HG02840 (cell line): ENCODE measurements at regions not wholly inside any gene's neighbourhood (a gene's known extent, or its start where the extent isn't known, plus 50 kb on each side); places are given as distances from the start of the nearest gene placed in this dataset.

Experiments
- ATAC-seq: cut with Tn5 transposase; IDR thresholded peaks from one replicate; pipeline ENCODE4 v1.9.1; 2021; ENCODE audit warnings: mild to moderate bottlenecking, moderate library complexity, moderate number of reproducible peaks; ENCODE audit not compliant: unreplicated experiment, low FRiP score

- no peak for ATAC-seq
These were observed 1043.9 kb upstream of the POU3F3 start for GRCh38 chr2:103809941-103810441.

DNA sequence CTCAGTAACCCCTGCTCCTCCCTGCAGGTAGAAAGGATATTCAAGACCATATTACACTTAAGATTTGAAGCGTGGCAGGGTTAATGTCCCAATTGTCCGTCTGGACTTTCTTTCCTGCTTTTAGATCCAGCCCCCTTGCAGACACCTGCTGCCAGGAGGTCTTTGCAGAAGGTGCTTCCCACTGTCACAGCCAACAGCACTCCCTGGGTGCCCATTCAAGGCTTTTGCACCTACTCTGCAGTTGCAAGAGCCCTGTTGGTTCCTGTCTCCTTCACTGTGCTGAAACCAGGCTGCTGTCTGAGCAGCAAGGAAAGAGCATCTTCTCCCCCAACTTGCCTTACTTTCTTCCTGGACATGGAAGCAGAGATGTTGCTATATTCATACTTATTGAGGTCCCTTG lies 1043.0 kb upstream of the POU3F3 start:
- ATAC-seq: no peak

DNA sequence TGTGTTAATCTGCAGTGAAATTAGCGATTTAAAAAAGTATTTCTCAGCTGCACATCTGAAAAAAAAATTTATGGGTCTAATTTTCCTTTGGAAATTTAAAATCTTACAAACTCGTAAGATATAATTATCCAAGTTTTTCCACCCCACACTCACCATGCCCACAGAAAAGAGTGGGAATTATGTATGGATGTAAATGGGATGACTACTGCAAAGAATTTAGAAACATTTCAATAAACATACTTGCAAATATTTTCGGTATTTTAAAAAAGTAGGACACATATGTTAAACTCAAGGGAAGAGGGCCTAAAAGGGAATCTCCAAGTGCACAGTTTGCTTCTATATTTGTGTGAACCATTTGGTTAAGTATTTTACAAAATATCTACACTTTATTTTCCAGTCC lies 1039.9 kb upstream of the POU3F3 start:
- ATAC-seq: no peak

DNA sequence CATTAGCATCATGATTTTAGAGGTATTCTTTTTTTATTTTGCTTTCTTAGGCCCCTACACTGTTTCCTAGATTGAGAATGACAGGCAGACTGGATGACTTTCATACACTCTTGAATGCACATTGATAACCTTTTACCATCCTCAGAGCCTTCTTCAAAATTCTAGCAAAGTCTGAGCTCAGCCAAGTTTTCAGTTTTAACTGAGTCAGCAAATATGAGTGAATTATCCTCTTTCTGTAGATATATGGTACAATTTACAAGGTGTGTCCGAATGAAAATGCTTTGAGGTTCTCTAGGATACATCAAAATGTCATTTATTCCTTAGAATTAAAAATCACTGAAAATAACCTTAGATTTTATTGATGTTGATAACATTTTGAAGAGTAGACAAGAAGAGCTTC lies 1038.2 kb upstream of the POU3F3 start:
- no peak for ATAC-seq

- no peak for ATAC-seq
These were observed 1036.2 kb upstream of the POU3F3 start for GRCh38 chr2:103817746-103818145.

DNA sequence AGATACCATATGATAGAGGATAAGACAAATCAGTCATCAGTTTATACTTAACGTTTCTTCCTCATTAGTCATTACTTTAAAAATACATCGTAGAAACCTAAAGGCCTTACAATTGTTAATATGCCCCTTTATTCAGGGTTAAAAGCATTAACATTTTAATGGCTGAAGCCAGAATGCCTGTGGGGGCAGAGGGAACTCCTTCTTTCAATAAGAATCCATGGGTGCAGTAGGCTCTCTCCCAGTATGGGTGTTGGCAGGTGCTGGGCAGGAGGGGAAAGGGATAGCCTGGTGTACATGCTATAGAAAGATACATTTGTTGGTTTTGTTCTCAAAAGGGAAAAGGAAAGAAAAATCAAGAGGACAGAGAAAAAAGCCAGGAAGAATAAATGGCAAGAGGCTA lies 1035.7 kb upstream of the POU3F3 start:
- ATAC-seq: no peak

DNA sequence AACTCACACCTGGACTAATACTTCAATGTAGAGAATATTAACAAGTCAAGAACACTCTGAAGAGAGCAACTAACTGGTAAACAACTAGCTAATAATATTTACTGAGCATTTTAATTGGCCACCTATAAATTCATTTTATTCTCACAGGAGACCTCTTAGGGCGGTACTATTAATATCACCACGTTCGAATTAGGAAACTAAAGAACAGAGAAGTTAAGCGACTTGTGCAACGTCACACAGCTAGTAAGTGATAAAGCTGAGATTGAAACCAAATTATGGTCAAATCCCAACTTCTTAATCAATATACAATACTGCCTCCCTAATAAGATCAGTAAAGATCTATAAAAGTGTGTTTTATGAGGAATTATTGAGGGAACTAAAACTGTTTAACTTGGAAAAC lies 1034.3 kb upstream of the POU3F3 start:
- no peak for ATAC-seq

GRCh38 chr2:103823847-103824246 lies 1030.1 kb upstream of the POU3F3 start:
- ATAC-seq: no peak

DNA sequence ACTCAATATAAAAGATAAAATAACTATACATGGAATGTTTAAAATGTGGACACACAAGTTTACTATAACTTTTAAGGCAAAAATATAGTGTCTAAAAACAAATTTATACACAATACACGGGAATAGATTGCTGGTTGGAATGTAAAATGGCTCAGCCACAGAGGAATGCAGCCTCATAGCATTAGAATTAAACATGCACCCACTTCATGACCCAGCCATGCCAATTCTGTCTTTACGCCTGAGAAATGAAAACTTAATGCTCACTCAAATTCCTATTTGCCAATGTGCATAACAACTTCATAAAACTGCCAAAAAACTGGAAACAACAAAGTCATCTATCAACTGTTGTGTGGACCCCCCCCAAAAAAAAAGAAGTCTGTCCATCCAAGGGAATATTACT lies 1006.6 kb upstream of the POU3F3 start:
- ATAC-seq: no peak

- no peak for ATAC-seq
These were observed 994.7 kb upstream of the POU3F3 start for GRCh38 chr2:103859238-103859637.

GRCh38 chr2:103860016-103860415 lies 993.9 kb upstream of the POU3F3 start:
- ATAC-seq: no peak

GRCh38 chr2:103868396-103868795 lies 985.5 kb upstream of the POU3F3 start:
- no peak for ATAC-seq

DNA sequence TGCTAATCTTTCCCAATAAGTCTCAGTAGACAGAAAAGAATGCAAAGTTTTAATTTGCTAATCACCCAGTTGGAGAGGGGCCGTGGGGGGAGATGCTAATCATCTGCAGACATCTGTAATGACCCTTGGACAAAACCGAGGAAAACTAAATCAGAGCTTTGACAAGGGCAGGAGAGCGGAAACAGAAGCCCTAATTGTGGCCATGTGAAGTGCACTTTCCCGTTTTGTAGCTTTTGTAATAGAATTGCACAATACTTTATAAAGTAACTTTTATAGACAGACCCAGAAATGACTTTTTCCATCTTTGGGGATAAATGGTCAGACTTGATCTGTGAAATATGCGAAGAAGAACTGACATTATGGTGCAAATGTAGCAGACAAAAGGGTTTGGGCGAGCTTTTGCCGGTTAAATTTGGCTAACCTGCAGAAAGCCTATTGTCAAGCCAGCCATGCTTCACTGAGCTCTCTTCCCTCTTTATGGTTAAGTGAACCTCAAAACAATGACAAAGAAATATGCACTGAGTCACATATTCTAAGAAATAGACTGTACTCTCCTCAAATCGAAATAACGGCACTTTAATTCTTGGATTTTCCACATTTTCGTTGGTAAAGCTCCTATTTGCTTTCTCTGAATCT lies 980.1 kb upstream of the POU3F3 start:
- no peak for ATAC-seq

DNA sequence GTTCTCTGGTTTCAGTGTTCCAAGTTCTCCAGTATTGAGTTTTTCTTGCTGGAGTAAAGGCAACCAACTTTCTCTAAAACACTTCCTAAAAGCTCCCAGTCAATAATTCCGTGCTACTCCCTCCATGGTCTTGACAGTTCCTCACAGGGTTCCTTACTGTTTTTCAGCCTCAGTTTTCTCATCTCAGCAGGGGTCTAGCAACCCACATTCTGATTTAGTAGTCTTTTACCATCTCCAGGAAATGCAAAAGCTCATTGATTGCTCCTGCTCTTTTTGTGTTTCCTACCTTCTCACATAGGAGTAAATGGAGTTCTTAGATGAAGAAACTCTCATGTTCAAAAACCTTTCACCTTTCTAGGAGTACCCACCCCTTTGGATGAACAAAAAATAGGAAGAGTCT lies 978.8 kb upstream of the POU3F3 start:
- no peak for ATAC-seq

DNA sequence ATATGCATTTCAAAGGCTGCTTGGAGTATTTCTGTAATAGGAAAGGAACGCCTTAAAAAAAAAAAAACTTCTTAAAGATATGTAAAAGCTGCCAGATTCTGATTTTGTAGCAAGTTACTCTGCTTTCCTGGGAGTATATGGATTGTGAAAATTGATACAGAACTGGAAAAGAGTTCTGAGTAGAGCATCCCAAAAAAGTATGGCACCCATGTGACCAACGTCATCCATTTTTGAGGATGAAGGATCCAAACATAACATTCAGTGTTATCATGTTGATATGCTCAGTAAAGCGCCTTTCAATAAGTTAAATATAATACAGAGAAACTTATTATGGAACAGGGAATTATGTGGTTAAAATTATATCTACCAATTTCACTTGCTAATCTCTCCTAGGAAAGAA lies 978.4 kb upstream of the POU3F3 start:
- no peak for ATAC-seq

DNA sequence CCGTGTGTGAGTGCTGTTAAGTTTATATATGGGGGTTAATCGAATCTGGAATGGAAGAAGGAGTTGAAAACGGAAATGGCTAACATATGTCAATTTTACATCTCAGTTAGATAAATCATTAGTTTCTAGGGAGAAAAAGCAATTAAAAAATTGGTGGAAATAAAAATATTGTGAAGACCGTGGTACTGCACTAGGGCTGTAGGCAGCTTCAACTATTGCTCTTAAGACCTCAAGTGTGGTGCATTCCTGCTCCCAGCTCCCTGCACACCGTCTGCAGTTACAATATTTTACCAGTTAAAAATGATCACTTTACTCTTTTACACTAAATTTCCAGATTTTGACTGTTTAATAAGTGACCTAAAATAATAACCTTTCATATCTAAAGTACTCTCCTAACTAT lies 977.3 kb upstream of the POU3F3 start:
- no peak for ATAC-seq

- no peak for ATAC-seq
These were observed 974.8 kb upstream of the POU3F3 start for GRCh38 chr2:103879101-103879500.

DNA sequence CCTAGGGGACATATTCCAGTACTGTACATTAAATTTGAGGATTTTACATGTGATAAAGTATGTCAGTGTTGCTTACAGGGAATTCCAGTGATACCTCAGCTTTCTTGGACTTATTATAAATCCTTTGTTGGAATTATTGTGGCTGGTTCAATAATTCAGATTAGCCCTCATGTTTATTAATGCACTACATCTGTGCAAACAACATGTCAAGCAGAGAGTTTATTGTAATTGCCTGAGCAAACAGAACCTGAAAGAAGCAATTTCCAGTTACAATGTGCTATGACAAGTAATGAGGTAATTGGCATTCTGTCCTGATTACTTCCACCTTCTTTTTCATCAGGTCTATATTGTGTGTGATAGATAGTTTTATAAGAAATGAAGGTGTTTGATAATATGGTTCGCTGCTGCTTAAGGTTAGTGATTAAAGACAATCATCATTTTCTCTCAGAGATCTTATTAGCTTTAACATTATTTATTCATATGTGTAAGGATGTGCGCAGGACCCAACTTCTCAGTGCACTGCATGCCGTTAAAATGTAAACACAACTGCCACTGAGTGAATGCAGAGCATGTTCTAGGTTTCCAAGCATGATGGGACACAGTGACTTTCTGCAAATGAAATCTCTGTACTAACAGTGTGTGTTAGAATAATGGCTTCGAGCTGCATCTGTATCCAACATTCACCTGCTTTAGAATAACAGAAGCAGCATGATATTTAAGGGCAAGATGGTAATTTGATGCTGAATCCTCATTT lies 973.7 kb upstream of the POU3F3 start:
- ATAC-seq: no peak

- ATAC-seq: no peak
These were observed 966.3 kb upstream of the POU3F3 start for GRCh38 chr2:103887625-103888024.

DNA sequence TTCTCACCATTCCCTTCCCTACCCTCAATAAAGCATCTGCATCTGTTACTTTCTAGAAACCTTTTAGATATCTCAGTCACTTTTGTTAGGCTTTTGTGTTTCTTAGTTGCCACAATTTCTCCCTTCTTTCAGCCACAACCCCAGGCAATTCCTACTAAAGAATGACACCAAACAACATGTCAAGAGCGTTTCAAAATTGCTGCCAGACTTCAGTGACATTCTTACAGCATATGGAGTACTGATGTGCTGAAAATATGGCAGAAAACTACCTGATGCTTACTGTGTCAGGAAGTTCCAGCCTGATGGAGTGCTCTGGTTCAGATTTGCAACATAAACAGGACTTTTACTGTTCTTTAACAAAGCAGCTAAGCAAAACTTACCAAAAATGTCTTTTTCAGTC lies 957.7 kb upstream of the POU3F3 start:
- ATAC-seq: no peak

DNA sequence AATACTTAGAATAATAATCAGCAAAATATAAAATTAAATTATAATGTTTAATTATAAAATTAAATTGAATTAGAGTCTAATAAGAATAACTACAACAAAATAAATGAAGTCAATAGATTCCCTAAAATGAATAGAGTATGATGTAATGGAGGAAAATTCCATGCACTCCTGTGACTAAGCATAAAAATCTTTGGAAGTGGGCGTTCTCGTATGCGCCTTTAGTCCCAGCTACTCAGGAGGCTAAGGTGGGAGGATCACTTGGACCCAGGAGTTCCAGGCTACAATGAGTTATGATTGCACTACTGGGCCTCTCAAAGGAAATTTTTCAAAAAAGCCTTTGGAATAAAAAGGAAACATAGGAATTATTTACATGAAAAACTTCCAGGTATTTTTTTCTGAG lies 955.4 kb upstream of the POU3F3 start:
- no peak for ATAC-seq

DNA sequence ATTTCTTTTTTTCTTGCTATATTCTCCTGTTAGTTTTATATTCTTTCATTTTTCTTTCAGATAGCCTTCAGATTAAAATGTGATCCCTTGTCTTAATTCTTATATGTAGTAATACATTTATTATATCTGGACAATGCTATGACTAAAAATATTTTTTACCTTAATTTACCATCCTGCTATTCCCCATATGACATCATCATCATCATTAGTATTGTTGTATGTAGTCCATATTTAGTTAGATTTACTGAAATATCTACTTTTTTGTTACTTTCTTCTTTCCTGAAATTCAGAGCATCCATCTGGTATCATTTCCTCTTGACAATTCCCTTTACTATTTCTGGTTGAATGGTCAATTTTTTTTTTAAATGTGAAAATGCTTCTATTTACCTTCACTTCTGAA lies 951.6 kb upstream of the POU3F3 start:
- no peak for ATAC-seq
